Posterior cingulate gyrus (tissue), 11 donors: ENCODE measurements at regions not wholly inside any gene's neighbourhood (a gene's known extent, or its start where the extent isn't known, plus 50 kb on each side); places are given as distances from the start of the nearest gene placed in this dataset.

ENCODE experiments used
- DNase-seq, 10 donors: peaks; one replicate each; pipeline versions ENCODE4 v3.0.0 to v3.0.0-alpha.2; 2020 to 2021; ENCODE audit warnings: mixed read lengths in 3 of 10
- intact Hi-C: fragments of 100-400 bp; cut with DNase I; formaldehyde crosslinking; loops from one replicate; pipeline ENCODE4 v1.15.1; 2023

- intact Hi-C loops: no loop called here
Measured at GRCh38 chr4:112885897-112886296, 163.6 kb upstream of the ANK2 start.

GRCh38 chr4:112888622-112889021 lies 160.8 kb upstream of the ANK2 start:
- no peak for DNase-seq
- intact Hi-C loops: no loop called here

More at GRCh38 chr4:112885897-112886296, 163.6 kb upstream of the ANK2 start:
- no peak for DNase-seq

- DNase-seq: no peak
- intact Hi-C loops: no loop called here
Measured at GRCh38 chr4:112889199-112889598, 160.3 kb upstream of the ANK2 start.

GRCh38 chr4:112889619-112890527 lies 159.6 kb upstream of the ANK2 start:
- DNase-seq: no peak
- intact Hi-C loops: loop anchor here (5.0 kb wide), 1 partner anchor 38 kb away; no protein-coding TSS in a partner anchor

GRCh38 chr4:112894480-112894879 lies 155.0 kb upstream of the ANK2 start:
- intact Hi-C loops: loop anchor here (5.0 kb wide), 1 partner anchor 42 kb away; no protein-coding TSS in a partner anchor
- no peak for DNase-seq

- intact Hi-C loops: loop anchor here (5.0 kb wide), 1 partner anchor 43 kb away; no protein-coding TSS in a partner anchor
- DNase-seq: no peak
Measured at GRCh38 chr4:112894951-112895350, 154.5 kb upstream of the ANK2 start.

GRCh38 chr4:112895811-112896608 lies 153.4 kb upstream of the ANK2 start:
- intact Hi-C loops: no loop called here

GRCh38 chr4:112896609-112897190 lies 152.8 kb upstream of the ANK2 start:
- no peak for DNase-seq
- intact Hi-C loops: no loop called here

More at GRCh38 chr4:112895811-112896608, 153.4 kb upstream of the ANK2 start:
- DNase-seq: peak in 5 of 10 donors; percentile 38 to 80 (median 53)

GRCh38 chr4:112897543-112897942 lies 151.9 kb upstream of the ANK2 start:
- DNase-seq: peak in 2 of 10 donors; percentile 71 to 79
- intact Hi-C loops: no loop called here

- intact Hi-C loops: no loop called here
- no peak for DNase-seq
Measured at GRCh38 chr4:112898357-112899141, 150.9 kb upstream of the ANK2 start.

GRCh38 chr4:112900416-112900815 lies 149.0 kb upstream of the ANK2 start:
- intact Hi-C loops: no loop called here

GRCh38 chr4:112901962-112902411 lies 147.5 kb upstream of the ANK2 start:
- DNase-seq: no peak
- intact Hi-C loops: no loop called here

More at GRCh38 chr4:112900416-112900815, 149.0 kb upstream of the ANK2 start:
- no peak for DNase-seq

- DNase-seq: no peak
- intact Hi-C loops: no loop called here
Measured at GRCh38 chr4:112905728-112906127, 143.7 kb upstream of the ANK2 start.

GRCh38 chr4:112908511-112908910 lies 140.9 kb upstream of the ANK2 start:
- intact Hi-C loops: no loop called here
- no peak for DNase-seq

GRCh38 chr4:112910109-112910736 lies 139.2 kb upstream of the ANK2 start:
- peak in 1 of 10 donors; percentile 47 for DNase-seq
- intact Hi-C loops: no loop called here

GRCh38 chr4:112916868-112917267 lies 132.6 kb upstream of the ANK2 start:
- no peak for DNase-seq
- intact Hi-C loops: no loop called here

GRCh38 chr4:112923516-112923915 lies 125.9 kb upstream of the ANK2 start:
- no peak for DNase-seq
- intact Hi-C loops: no loop called here

GRCh38 chr4:112926819-112927218 lies 122.6 kb upstream of the ANK2 start:
- intact Hi-C loops: no loop called here
- no peak for DNase-seq

- intact Hi-C loops: no loop called here
- DNase-seq: no peak
Measured at GRCh38 chr4:112927544-112927943, 121.9 kb upstream of the ANK2 start.
